ENCODE measurements at regions not wholly inside any gene's neighbourhood (a gene's known extent, or its start where the extent isn't known, plus 50 kb on each side); places are given as distances from the start of the nearest gene placed in this dataset.

DNA sequence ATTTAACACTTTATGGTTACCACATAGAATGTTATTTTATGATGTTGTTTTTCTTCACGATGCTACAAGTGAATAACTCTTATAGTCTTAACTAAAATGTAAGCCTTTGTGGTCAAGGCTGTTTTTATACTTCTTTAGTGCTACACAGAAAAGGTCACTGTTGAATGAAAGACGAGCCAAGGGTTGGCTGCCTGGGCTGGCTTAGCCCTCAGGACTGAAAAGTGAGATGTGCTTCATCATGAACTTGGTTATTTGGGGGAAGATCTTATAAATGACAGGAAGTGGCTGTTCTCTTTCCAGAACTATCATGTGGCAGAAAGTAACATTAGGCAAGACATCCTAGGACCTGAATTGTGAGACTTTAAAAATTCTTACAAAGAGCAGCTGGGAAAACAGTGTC is 404.0 kb downstream of the BTBD3 start:
- in situ Hi-C loops (cut with HindIII; ENCODE audit: low sequenced_read_pairs) = no loop called here
- no peak overlapping the region for H3K4me3 ChIP-seq (ENCODE audit: low read depth, low read length)
- TF ChIP-seq, protein P1, sequence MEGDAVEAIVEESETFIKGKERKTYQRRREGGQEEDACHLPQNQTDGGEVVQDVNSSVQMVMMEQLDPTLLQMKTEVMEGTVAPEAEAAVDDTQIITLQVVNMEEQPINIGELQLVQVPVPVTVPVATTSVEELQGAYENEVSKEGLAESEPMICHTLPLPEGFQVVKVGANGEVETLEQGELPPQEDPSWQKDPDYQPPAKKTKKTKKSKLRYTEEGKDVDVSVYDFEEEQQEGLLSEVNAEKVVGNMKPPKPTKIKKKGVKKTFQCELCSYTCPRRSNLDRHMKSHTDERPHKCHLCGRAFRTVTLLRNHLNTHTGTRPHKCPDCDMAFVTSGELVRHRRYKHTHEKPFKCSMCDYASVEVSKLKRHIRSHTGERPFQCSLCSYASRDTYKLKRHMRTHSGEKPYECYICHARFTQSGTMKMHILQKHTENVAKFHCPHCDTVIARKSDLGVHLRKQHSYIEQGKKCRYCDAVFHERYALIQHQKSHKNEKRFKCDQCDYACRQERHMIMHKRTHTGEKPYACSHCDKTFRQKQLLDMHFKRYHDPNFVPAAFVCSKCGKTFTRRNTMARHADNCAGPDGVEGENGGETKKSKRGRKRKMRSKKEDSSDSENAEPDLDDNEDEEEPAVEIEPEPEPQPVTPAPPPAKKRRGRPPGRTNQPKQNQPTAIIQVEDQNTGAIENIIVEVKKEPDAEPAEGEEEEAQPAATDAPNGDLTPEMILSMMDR (IDR thresholded peaks at IDR 0.05; ENCODE audit: low read depth, low read length) = no peak
- DNase-seq (ENCODE audit: low read depth, low spot score) = no peak

- H3K4me3 ChIP-seq (ENCODE audit: low read depth, low read length) = no peak overlapping the region
- TF ChIP-seq, protein P1 (IDR thresholded peaks at IDR 0.05; ENCODE audit: low read depth, low read length) = no peak
- in situ Hi-C loops (cut with HindIII; ENCODE audit: low sequenced_read_pairs) = no loop called here
- DNase-seq (ENCODE audit: low read depth, low spot score) = no peak
Observed at GRCh38 chr20:12327205-12327604, 409.5 kb downstream of the BTBD3 start.

DNA sequence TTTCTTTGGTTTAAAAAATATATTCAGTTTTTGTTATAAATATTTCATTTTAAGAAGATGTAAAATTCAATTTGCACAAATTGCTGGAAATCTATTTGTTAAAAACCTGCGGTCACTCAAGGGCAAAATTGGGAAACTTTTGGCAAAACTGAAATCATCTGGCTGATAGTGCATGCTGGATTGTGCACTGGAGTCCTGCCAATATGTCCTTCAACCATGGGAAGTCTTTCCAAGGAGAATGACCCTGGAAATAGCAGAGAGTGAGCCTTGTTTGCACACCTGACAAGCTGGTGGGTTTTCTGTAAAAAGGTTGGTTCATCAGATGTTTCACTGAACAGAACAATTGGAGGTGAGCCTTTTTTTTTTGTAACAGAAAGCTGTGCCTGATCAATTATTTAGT is 413.5 kb downstream of the BTBD3 start:
- TF ChIP-seq, protein P1 (IDR thresholded peaks at IDR 0.05; ENCODE audit: low read depth, low read length) = no peak
- H3K4me3 ChIP-seq (ENCODE audit: low read depth, low read length) = no peak overlapping the region
- in situ Hi-C loops (cut with HindIII; ENCODE audit: low sequenced_read_pairs) = no loop called here
- DNase-seq (ENCODE audit: low read depth, low spot score) = no peak

- TF ChIP-seq, protein P1 (IDR thresholded peaks at IDR 0.05; ENCODE audit: low read depth, low read length) = no peak
- in situ Hi-C loops (cut with HindIII; ENCODE audit: low sequenced_read_pairs) = no loop called here
Observed at GRCh38 chr20:12337601-12338000, 419.9 kb downstream of the BTBD3 start.

DNA sequence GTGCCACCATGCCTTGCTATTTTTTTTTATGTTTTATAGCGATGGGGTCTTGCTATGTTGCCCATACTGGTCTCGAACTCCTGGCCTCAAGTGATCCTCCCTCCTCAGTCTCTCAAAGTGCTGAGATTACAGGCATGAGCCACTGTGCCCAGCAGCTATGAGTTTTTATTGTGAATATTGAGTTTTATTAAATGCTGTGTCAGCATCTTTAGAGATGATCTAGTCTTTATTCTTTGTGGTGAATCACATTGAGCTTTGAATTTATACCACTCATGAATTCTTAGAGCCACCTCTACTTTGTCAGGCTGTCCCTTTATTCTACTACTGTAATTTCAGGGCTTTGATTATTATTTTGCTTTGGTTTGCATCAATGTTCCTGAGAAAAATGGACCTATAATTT is 428.3 kb downstream of the BTBD3 start:
- in situ Hi-C loops (cut with HindIII; ENCODE audit: low sequenced_read_pairs) = no loop called here
- no peak overlapping the region for H3K4me3 ChIP-seq (ENCODE audit: low read depth, low read length)
- TF ChIP-seq, protein P1 (IDR thresholded peaks at IDR 0.05; ENCODE audit: low read depth, low read length) = no peak
- DNase-seq (ENCODE audit: low read depth, low spot score) = no peak

More at GRCh38 chr20:12337601-12338000, 419.9 kb downstream of the BTBD3 start:
- no peak for DNase-seq (ENCODE audit: low read depth, low spot score)
- H3K4me3 ChIP-seq (ENCODE audit: low read depth, low read length) = no peak overlapping the region

- no peak for DNase-seq (ENCODE audit: low read depth, low spot score)
- TF ChIP-seq, protein P1 (IDR thresholded peaks at IDR 0.05; ENCODE audit: low read depth, low read length) = no peak
- in situ Hi-C loops (cut with HindIII; ENCODE audit: low sequenced_read_pairs) = no loop called here
Observed at GRCh38 chr20:12353842-12354241, 436.1 kb downstream of the BTBD3 start.

GRCh38 chr20:12354725-12355124 is 437.0 kb downstream of the BTBD3 start:
- TF ChIP-seq, protein P1 (IDR thresholded peaks at IDR 0.05; ENCODE audit: low read depth, low read length) = no peak
- no peak overlapping the region for H3K4me3 ChIP-seq (ENCODE audit: low read depth, low read length)
- in situ Hi-C loops (cut with HindIII; ENCODE audit: low sequenced_read_pairs) = no loop called here
- no peak for DNase-seq (ENCODE audit: low read depth, low spot score)

More at GRCh38 chr20:12353842-12354241, 436.1 kb downstream of the BTBD3 start:
- H3K4me3 ChIP-seq (ENCODE audit: low read depth, low read length) = no peak overlapping the region
